ENCODE measurements at regions not wholly inside any gene's neighbourhood (a gene's known extent, or its start where the extent isn't known, plus 50 kb on each side); places are given as distances from the start of the nearest gene placed in this dataset.
"Not testable (repeated sequence)": the region's sequence is repeated elsewhere in the genome, so short reads cannot be mapped to it uniquely, and the experiment has no call there.

DNA sequence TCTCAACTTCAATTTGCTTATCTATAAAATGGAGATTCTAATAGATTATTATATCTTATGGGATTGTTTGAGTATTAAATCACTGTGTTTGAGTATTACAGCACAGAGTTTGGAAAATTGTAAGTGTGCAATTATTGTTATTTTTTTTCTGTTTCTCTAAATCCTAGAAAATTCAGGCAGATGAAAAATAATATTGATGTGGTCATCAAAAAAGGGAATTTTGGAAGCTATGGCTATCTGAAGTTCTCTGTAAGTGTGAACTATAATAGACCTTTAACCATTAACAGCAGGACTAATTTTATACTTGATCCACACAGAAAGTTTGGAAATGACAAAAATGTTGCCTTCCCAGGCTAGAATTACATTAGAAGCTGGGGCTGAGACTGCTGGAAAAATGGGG, 393.2 kb downstream of the SUCLG1 start:
- H3K27me3 ChIP-seq, result no peaks in the 10 kb centered on the region
- no peak for DNase-seq
- TF ChIP-seq POLR2A (IDR thresholded peaks at IDR 0.05), result no peak
- no peak for TF ChIP-seq EP300 (IDR thresholded peaks at IDR 0.05)
- TF ChIP-seq, protein P1, sequence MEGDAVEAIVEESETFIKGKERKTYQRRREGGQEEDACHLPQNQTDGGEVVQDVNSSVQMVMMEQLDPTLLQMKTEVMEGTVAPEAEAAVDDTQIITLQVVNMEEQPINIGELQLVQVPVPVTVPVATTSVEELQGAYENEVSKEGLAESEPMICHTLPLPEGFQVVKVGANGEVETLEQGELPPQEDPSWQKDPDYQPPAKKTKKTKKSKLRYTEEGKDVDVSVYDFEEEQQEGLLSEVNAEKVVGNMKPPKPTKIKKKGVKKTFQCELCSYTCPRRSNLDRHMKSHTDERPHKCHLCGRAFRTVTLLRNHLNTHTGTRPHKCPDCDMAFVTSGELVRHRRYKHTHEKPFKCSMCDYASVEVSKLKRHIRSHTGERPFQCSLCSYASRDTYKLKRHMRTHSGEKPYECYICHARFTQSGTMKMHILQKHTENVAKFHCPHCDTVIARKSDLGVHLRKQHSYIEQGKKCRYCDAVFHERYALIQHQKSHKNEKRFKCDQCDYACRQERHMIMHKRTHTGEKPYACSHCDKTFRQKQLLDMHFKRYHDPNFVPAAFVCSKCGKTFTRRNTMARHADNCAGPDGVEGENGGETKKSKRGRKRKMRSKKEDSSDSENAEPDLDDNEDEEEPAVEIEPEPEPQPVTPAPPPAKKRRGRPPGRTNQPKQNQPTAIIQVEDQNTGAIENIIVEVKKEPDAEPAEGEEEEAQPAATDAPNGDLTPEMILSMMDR (IDR thresholded peaks at IDR 0.05), result no peak
- no peaks in the 10 kb centered on the region for H3K9me3 ChIP-seq
- intact Hi-C loops (cut with DNase I), result no loop called here
- no peaks in the 10 kb centered on the region for H3K4me1 ChIP-seq (ENCODE audit: insufficient read depth)
- H3K36me3 ChIP-seq, result no peaks in the 10 kb centered on the region
- H3K4me3 ChIP-seq, result no peak overlapping the region
- no peak overlapping the region for H3K27ac ChIP-seq

DNA sequence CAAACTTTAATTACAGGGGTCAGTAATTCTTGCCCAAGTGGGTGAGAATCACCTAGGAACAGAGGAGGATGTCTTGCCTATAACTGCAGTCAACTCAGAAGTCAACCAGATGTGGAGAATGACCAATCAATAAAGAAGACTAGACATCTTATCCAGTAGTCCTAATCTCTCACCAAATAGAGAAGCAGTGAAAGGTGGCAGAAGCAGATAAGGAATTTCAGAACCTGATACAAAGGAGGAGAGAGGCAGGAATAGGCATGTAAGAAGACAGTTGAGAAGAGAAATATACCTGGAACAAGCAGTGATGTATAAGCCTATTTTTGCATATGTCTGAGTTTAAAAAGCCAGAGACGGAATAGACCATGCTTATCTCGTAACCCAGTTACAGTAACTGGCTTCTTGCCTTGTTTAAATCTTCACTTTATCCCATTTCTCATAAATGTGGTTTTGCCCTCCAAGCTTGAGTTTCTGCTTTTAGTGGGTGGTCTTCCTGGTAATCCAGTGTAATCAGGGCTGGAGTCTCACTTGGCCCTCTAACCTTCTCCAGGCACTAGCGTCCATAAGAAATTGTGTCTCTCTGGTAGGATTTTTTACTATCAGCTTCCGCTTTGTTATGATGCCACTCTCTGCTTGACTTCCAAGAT, 401.0 kb downstream of the SUCLG1 start:
- no peak for DNase-seq
- 79 to 82% (median 79%) methylated on average over 4 of the region's 4 CpGs for WGBS, 3 donors
- no peaks in the 10 kb centered on the region for H3K36me3 ChIP-seq
- TF ChIP-seq POLR2A (IDR thresholded peaks at IDR 0.05) (no peak), EP300 (IDR thresholded peaks at IDR 0.05) (no peak)
- TF ChIP-seq, protein P1 (IDR thresholded peaks at IDR 0.05), result no peak
- no peak overlapping the region for H3K4me3 ChIP-seq
- H3K27me3 ChIP-seq, result no peaks in the 10 kb centered on the region
- no peaks in the 10 kb centered on the region for H3K9me3 ChIP-seq
- intact Hi-C loops (cut with DNase I), result no loop called here
- no peak overlapping the region for H3K27ac ChIP-seq
- H3K4me1 ChIP-seq (ENCODE audit: insufficient read depth), result no peaks in the 10 kb centered on the region

DNA sequence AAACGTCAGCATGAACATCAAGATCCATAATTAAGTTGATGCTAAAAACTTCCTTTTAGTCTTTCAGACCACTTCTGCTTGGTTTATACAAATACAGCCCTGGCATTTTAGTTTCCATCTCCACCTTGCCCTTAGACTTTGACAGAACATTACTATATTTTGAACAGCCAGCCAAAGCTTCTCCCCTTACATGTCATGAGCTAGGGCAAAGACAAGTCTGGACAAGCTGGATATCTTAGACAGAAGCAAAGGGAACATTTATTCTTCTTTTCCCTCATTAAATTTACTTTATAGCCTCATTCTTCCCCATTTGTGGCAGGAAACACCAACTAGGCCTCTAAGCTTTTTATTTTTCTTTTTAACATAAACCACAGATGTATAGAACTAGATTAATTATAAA, 403.3 kb downstream of the SUCLG1 start:
- WGBS, 3 donors, result 35 to 53% (median 42%) methylated on average over 1 of the region's 1 CpG
- TF ChIP-seq POLR2A (IDR thresholded peaks at IDR 0.05) (no peak), EP300 (IDR thresholded peaks at IDR 0.05) (no peak)
- TF ChIP-seq, protein P1 (IDR thresholded peaks at IDR 0.05), result no peak

DNA sequence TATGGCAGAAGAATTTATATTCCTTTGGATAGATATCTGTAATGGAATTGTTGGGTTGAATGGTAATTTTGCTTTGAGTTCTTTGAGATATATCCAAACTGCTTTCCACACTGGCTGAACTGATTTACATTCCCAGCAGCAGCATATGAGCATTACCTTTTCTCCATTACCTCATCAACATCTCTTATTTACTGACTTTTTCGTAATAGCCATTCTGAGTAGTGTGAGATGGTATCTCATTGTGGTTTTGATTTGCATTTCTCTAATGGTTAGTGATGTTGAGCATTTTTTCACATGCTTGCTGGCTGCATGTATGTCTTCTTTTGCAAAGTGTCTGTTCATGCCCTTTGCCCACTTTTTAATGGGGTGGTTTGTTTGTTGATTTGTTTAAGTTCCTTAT, 404.5 kb downstream of the SUCLG1 start:
- H3K4me1 ChIP-seq (ENCODE audit: insufficient read depth); H3K27me3 ChIP-seq; H3K4me3 ChIP-seq; intact Hi-C loops (cut with DNase I); H3K9me3 ChIP-seq; H3K27ac ChIP-seq; DNase-seq; H3K36me3 ChIP-seq: not testable (repeated sequence)
- WGBS, 3 donors, result 90 to 91% (median 91%) methylated on average over 1 of the region's 1 CpG

More for the DNA sequence above, 403.3 kb downstream of the SUCLG1 start:
- H3K4me3 ChIP-seq, result no peak overlapping the region
- H3K27ac ChIP-seq, result no peak overlapping the region
- no peaks in the 10 kb centered on the region for H3K36me3 ChIP-seq
- no peaks in the 10 kb centered on the region for H3K27me3 ChIP-seq
- DNase-seq, result no peak
- H3K4me1 ChIP-seq (ENCODE audit: insufficient read depth), result no peaks in the 10 kb centered on the region
- intact Hi-C loops (cut with DNase I), result no loop called here
- no peaks in the 10 kb centered on the region for H3K9me3 ChIP-seq

DNA sequence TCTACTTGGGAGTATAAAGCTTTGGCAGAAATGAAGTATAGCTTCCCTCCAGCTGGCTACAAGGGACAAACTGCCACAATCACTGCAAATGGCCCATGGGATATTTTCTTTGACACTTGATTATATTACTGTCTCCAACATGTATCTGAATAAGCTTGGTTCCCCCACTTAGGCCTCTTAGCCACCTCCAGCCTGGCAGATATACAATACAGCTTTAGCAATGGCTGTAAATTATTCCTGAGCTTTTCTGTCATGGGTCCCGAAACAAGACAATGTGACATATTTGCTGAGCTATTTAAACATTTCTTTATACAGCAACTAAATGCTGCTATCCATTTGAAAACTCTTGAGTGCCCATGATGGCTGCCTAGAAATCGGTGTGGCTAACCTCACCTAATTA, 406.2 kb downstream of the SUCLG1 start:
- Histone ChIP-seq H3K9me3 (no peaks in the 10 kb centered on the region), H3K27ac (no peak overlapping the region), H3K36me3 (no peaks in the 10 kb centered on the region), H3K4me1 (ENCODE audit: insufficient read depth) (no peaks in the 10 kb centered on the region), H3K4me3 (no peak overlapping the region), H3K27me3 (no peaks in the 10 kb centered on the region)
- no peak for TF ChIP-seq EP300 (IDR thresholded peaks at IDR 0.05)
- TF ChIP-seq POLR2A (IDR thresholded peaks at IDR 0.05), result no peak
- TF ChIP-seq, protein P1 (IDR thresholded peaks at IDR 0.05), result no peak
- DNase-seq, result no peak
- intact Hi-C loops (cut with DNase I), result no loop called here
- WGBS, 3 donors, result 86 to 98% (median 97%) methylated on average over 2 of the region's 2 CpGs

Data from ovary (tissue), 7 donors.